ENCODE measurements at regions not wholly inside any gene's neighbourhood (a gene's known extent, or its start where the extent isn't known, plus 50 kb on each side); places are given as distances from the start of the nearest gene placed in this dataset.

DNA sequence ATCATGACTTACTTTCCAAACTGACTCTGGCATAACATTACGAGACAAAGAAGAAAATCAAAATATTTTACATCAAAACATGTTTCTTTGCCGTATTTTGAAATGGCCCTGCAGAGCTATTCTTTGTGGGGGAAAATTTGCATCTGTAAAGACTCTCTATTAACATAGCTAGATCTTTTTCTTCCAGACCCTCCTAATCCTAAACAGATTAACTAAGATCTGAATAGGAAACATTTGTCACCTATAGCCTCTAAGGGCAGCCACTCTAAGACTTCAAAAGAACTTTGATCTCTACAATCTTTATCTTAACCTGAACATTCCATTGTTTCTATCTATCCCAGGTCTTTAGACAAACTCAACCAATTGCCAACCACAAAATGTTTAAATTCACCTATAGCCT lies 176.6 kb upstream of the CENPE start:
- TF ChIP-seq, protein P1, sequence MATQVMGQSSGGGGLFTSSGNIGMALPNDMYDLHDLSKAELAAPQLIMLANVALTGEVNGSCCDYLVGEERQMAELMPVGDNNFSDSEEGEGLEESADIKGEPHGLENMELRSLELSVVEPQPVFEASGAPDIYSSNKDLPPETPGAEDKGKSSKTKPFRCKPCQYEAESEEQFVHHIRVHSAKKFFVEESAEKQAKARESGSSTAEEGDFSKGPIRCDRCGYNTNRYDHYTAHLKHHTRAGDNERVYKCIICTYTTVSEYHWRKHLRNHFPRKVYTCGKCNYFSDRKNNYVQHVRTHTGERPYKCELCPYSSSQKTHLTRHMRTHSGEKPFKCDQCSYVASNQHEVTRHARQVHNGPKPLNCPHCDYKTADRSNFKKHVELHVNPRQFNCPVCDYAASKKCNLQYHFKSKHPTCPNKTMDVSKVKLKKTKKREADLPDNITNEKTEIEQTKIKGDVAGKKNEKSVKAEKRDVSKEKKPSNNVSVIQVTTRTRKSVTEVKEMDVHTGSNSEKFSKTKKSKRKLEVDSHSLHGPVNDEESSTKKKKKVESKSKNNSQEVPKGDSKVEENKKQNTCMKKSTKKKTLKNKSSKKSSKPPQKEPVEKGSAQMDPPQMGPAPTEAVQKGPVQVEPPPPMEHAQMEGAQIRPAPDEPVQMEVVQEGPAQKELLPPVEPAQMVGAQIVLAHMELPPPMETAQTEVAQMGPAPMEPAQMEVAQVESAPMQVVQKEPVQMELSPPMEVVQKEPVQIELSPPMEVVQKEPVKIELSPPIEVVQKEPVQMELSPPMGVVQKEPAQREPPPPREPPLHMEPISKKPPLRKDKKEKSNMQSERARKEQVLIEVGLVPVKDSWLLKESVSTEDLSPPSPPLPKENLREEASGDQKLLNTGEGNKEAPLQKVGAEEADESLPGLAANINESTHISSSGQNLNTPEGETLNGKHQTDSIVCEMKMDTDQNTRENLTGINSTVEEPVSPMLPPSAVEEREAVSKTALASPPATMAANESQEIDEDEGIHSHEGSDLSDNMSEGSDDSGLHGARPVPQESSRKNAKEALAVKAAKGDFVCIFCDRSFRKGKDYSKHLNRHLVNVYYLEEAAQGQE (IDR thresholded peaks at IDR 0.05), result no peak
- TF ChIP-seq, protein P2, sequence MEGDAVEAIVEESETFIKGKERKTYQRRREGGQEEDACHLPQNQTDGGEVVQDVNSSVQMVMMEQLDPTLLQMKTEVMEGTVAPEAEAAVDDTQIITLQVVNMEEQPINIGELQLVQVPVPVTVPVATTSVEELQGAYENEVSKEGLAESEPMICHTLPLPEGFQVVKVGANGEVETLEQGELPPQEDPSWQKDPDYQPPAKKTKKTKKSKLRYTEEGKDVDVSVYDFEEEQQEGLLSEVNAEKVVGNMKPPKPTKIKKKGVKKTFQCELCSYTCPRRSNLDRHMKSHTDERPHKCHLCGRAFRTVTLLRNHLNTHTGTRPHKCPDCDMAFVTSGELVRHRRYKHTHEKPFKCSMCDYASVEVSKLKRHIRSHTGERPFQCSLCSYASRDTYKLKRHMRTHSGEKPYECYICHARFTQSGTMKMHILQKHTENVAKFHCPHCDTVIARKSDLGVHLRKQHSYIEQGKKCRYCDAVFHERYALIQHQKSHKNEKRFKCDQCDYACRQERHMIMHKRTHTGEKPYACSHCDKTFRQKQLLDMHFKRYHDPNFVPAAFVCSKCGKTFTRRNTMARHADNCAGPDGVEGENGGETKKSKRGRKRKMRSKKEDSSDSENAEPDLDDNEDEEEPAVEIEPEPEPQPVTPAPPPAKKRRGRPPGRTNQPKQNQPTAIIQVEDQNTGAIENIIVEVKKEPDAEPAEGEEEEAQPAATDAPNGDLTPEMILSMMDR (IDR thresholded peaks at IDR 0.05), result no peak
- no peak for TF ChIP-seq POLR2A (IDR thresholded peaks at IDR 0.05; ENCODE audit: low read length)
- TF ChIP-seq KDM1A (IDR thresholded peaks at IDR 0.05; ENCODE audit: low read depth), result no peak
- TF ChIP-seq, protein P3, sequence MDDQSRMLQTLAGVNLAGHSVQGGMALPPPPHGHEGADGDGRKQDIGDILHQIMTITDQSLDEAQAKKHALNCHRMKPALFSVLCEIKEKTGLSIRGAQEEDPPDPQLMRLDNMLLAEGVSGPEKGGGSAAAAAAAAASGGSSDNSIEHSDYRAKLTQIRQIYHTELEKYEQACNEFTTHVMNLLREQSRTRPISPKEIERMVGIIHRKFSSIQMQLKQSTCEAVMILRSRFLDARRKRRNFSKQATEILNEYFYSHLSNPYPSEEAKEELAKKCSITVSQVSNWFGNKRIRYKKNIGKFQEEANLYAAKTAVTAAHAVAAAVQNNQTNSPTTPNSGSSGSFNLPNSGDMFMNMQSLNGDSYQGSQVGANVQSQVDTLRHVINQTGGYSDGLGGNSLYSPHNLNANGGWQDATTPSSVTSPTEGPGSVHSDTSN (IDR thresholded peaks at IDR 0.05), result no peak
- no peak for TF ChIP-seq MAX (IDR thresholded peaks at IDR 0.05)
- no peak for TF ChIP-seq PHF8 (IDR thresholded peaks at IDR 0.05; ENCODE audit: borderline replicate concordance, low read depth)
- TF ChIP-seq HMGXB4 (CRISPR knock-in tag; IDR thresholded peaks at IDR 0.05; ENCODE audit: borderline replicate concordance), result no peak
- no peak for TF ChIP-seq CHD2 (IDR thresholded peaks at IDR 0.05; ENCODE audit: low read length, partially characterized antibody)
